IMR-90 (cell line): ENCODE measurements at regions not wholly inside any gene's neighbourhood (a gene's known extent, or its start where the extent isn't known, plus 50 kb on each side); places are given as distances from the start of the nearest gene placed in this dataset.

Experiments
- BHLHE40 ChIP-seq: fragments of 150-350 bp; IDR thresholded peaks from 2 replicates; pipeline ENCODE4 v1.6.1; 2016; ENCODE audit warnings: mild to moderate bottlenecking, low read depth, low read length
- CEBPB ChIP-seq: IDR thresholded peaks from 2 replicates; pipeline ENCODE4 v1.6.1; 2012; ENCODE audit warnings: low read depth, low read length, improper control_type of control experiment
- FOS ChIP-seq: fragments of 150-350 bp; IDR thresholded peaks from 2 replicates; pipeline ENCODE4 v1.6.1; 2016; ENCODE audit warnings: low read depth, low read length
- MAFK ChIP-seq: IDR thresholded peaks from 2 replicates; pipeline ENCODE4 v1.6.1; 2012; ENCODE audit warnings: low read depth, low read length, improper control_type of control experiment
- MAZ ChIP-seq: IDR thresholded peaks from 2 replicates; pipeline ENCODE4 v1.6.1; 2012; ENCODE audit warnings: low read depth, mild to moderate bottlenecking, low read length, improper control_type of control experiment, moderate library complexity, borderline replicate concordance
- MXI1 ChIP-seq: IDR thresholded peaks from 2 replicates; pipeline ENCODE4 v1.6.1; 2012; ENCODE audit warnings: low read depth, mild to moderate bottlenecking, low read length, moderate library complexity, borderline replicate concordance
- NFE2L2 ChIP-seq: fragments of 150-350 bp; IDR thresholded peaks from 2 replicates; pipeline ENCODE4 v1.6.1; 2016; ENCODE audit warnings: low read depth, mild to moderate bottlenecking, low read length
- POLR2A ChIP-seq: IDR thresholded peaks from 2 replicates; pipeline ENCODE4 v1.6.1; 2012; ENCODE audit warnings: mild to moderate bottlenecking, low read depth, low read length
- RAD21 ChIP-seq: IDR thresholded peaks from 2 replicates; pipeline ENCODE4 v1.6.1; 2012; ENCODE audit warnings: low read length, improper control_type of control experiment
- RCOR1 ChIP-seq: IDR thresholded peaks from 2 replicates; pipeline ENCODE4 v1.6.1; 2012; ENCODE audit warnings: mild to moderate bottlenecking, low read length, improper control_type of control experiment; ENCODE audit not compliant: insufficient replicate concordance
- SMC3 ChIP-seq: fragments of 150-350 bp; IDR thresholded peaks from 2 replicates; pipeline ENCODE4 v1.6.1; 2016; ENCODE audit warnings: low read depth, mild to moderate bottlenecking, antibody characterized with exemption, low read length, moderate library complexity
- TF ChIP-seq, protein P1 (sequence below): conservative IDR thresholded peaks from 2 replicates; pipeline ENCODE4 v1.5.1; 2012; ENCODE audit warnings: mild to moderate bottlenecking, low read depth, low read length, improper control_type of control experiment
- TF ChIP-seq, protein P2 (sequence below): fragments of 150-350 bp; IDR thresholded peaks from 2 replicates; pipeline ENCODE4 v1.6.1; 2016; ENCODE audit warnings: low read depth, mild to moderate bottlenecking, low read length, moderate library complexity, borderline replicate concordance
- TF ChIP-seq, protein P3 (sequence below): fragments of 150-350 bp; IDR thresholded peaks from 2 replicates; pipeline ENCODE4 v1.6.1; 2017; ENCODE audit warnings: mild to moderate bottlenecking, antibody characterized with exemption, low read length, low read depth

GRCh38 chr1:181909010-181909409, 152.5 kb downstream of the ZNF648 start:
- TF ChIP-seq, protein P1, sequence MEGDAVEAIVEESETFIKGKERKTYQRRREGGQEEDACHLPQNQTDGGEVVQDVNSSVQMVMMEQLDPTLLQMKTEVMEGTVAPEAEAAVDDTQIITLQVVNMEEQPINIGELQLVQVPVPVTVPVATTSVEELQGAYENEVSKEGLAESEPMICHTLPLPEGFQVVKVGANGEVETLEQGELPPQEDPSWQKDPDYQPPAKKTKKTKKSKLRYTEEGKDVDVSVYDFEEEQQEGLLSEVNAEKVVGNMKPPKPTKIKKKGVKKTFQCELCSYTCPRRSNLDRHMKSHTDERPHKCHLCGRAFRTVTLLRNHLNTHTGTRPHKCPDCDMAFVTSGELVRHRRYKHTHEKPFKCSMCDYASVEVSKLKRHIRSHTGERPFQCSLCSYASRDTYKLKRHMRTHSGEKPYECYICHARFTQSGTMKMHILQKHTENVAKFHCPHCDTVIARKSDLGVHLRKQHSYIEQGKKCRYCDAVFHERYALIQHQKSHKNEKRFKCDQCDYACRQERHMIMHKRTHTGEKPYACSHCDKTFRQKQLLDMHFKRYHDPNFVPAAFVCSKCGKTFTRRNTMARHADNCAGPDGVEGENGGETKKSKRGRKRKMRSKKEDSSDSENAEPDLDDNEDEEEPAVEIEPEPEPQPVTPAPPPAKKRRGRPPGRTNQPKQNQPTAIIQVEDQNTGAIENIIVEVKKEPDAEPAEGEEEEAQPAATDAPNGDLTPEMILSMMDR, result no peak
- TF ChIP-seq, protein P2, sequence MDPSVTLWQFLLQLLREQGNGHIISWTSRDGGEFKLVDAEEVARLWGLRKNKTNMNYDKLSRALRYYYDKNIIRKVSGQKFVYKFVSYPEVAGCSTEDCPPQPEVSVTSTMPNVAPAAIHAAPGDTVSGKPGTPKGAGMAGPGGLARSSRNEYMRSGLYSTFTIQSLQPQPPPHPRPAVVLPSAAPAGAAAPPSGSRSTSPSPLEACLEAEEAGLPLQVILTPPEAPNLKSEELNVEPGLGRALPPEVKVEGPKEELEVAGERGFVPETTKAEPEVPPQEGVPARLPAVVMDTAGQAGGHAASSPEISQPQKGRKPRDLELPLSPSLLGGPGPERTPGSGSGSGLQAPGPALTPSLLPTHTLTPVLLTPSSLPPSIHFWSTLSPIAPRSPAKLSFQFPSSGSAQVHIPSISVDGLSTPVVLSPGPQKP, result no peak
- no peak for TF ChIP-seq MAZ
- TF ChIP-seq POLR2A, result no peak
- TF ChIP-seq RAD21, result no peak
- TF ChIP-seq RCOR1, result no peak
- TF ChIP-seq SMC3, result no peak
- no peak for TF ChIP-seq NFE2L2
- no peak for TF ChIP-seq BHLHE40
- no peak for TF ChIP-seq MXI1
- TF ChIP-seq CEBPB, result no peak
- no peak for TF ChIP-seq FOS
- TF ChIP-seq, protein P3, sequence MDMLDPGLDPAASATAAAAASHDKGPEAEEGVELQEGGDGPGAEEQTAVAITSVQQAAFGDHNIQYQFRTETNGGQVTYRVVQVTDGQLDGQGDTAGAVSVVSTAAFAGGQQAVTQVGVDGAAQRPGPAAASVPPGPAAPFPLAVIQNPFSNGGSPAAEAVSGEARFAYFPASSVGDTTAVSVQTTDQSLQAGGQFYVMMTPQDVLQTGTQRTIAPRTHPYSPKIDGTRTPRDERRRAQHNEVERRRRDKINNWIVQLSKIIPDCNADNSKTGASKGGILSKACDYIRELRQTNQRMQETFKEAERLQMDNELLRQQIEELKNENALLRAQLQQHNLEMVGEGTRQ, result no peak
- no peak for TF ChIP-seq MAFK
